AG09309 (cell line): ENCODE measurements at regions not wholly inside any gene's neighbourhood (a gene's known extent, or its start where the extent isn't known, plus 50 kb on each side); places are given as distances from the start of the nearest gene placed in this dataset.

Experiments
- DNase-seq: peaks from one replicate; pipeline ENCODE4 v3.0.0-alpha.2; 2010; ENCODE audit warnings: low read depth
- H3K4me3 ChIP-seq: 2 replicates; pipeline ENCODE4 v1.5.1; 2011; ENCODE audit warnings: mild to moderate bottlenecking, low read depth, low read length, moderate library complexity; ENCODE audit not compliant: control insufficient read depth
- CTCF ChIP-seq: IDR thresholded peaks from 2 replicates; pipeline ENCODE4 v1.5.1; 2011; ENCODE audit warnings: mild to moderate bottlenecking, low read depth, low read length, inconsistent platforms; ENCODE audit not compliant: insufficient read depth, control insufficient read depth; ENCODE audit errors: missing control alignments

- no peak for DNase-seq
- TF ChIP-seq CTCF: no peak
- no peak overlapping the region for H3K4me3 ChIP-seq
Observed at GRCh38 chr13:88107570-88107969, 436.4 kb downstream of the SLITRK5 start.

DNA sequence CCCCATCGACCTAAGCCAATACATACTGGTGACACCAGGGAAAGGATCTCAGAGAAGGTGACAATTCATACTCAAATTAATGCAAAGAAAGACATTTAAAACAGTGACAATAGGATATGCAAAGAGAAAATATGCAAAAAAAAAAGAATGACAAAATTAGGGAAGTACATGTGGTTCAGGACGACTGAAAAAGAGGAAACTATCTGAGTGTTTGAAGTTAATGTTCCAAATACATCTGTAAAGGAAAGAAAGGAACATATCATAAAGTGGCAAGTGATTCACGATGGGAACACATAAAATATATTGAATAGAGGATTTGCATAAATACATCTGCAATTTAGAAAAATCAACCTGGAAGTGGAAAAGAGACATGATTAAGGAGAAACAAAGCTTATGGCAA is 441.4 kb downstream of the SLITRK5 start:
- no peak for TF ChIP-seq CTCF
- no peak for DNase-seq
- H3K4me3 ChIP-seq: no peak overlapping the region

GRCh38 chr13:88115976-88116375 is 444.8 kb downstream of the SLITRK5 start:
- DNase-seq: no peak
- no peak overlapping the region for H3K4me3 ChIP-seq
- no peak for TF ChIP-seq CTCF

- H3K4me3 ChIP-seq: no peak overlapping the region
- no peak for DNase-seq
- no peak for TF ChIP-seq CTCF
Observed at GRCh38 chr13:88118952-88119351, 447.8 kb downstream of the SLITRK5 start.

DNA sequence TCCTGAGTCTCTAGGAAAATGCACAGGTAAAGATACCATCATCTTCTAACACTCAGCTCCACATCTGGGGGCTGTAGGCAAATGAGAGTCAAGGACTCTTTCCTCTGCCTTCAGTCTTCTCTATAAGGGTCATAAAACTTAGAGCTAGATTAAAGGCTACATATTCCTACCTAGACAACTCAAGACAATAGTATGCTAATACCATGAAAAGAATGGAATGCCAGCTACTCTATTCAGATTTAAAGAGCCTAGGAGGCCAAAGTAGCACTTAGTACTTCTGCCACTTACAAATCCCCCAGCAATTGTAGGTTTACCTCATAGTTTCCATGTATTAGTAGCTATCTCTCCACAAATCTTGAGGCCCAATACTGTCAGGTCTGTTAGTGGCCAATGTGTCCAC is 453.0 kb downstream of the SLITRK5 start:
- DNase-seq: no peak
- no peak overlapping the region for H3K4me3 ChIP-seq
- no peak for TF ChIP-seq CTCF

GRCh38 chr13:88125055-88125454 is 453.9 kb downstream of the SLITRK5 start:
- no peak for DNase-seq
- H3K4me3 ChIP-seq: no peak overlapping the region
- TF ChIP-seq CTCF: no peak

DNA sequence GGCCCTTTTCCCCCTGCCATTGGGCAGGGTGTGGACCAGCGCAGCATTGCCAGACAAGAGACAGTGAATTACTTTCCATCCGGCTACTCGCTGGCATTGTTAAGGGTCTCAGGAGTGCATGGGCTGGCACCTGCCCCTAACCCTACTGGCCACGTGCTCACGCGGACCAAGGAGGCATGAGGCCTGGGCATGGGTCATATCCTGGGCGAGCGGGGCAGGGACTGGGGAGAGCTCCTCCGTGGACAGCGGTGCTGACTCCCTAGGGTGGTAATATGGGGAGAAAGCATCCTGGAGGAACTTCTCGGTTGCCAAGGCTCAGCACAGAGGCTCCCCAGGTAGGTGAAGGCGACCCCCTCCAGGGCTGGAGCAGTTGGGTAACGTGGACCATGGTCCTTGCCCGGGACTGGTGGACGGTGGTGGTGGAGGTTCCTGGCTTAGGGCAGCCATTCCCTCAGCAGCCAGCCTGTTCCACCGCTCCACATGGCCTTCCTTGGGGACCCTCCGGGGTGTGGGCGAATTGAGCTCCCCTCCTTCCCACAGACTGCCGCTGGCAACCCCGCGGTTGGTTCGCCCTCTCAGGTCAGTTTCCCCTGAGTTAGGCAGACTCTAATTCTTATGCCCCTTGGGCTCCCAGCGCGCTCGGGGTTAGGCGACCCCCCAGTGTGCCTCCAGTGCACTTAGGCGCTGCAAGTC is 465.1 kb downstream of the SLITRK5 start:
- DNase-seq: no peak
- no peak for TF ChIP-seq CTCF
- no peak overlapping the region for H3K4me3 ChIP-seq
